Large intestine (tissue), 3 donors: ENCODE measurements at regions not wholly inside any gene's neighbourhood (a gene's known extent, or its start where the extent isn't known, plus 50 kb on each side); places are given as distances from the start of the nearest gene placed in this dataset.

ENCODE experiments used
- DNase-seq, 2 donors: peaks; one replicate each; pipeline versions ENCODE4 v3.0.0 to v3.0.0-alpha.2; 2013
- H3K27ac ChIP-seq: one replicate; pipeline ENCODE4 v1.5.1; 2013; ENCODE audit warnings: low read length
- H3K27me3 ChIP-seq: 2 replicates; pipeline ENCODE4 v1.6.1; 2013; ENCODE audit warnings: low read length; ENCODE audit not compliant: control insufficient read depth, insufficient read depth
- H3K36me3 ChIP-seq: 2 replicates; pipeline ENCODE4 v1.6.1; 2013; ENCODE audit warnings: low read length; ENCODE audit not compliant: control insufficient read depth, insufficient read depth
- H3K4me1 ChIP-seq: one replicate; pipeline ENCODE4 v1.6.1; 2013; ENCODE audit warnings: low read length; ENCODE audit not compliant: control insufficient read depth, insufficient read depth
- H3K4me3 ChIP-seq: one replicate; pipeline ENCODE4 v1.5.1; 2013; ENCODE audit warnings: low read length
- H3K9me3 ChIP-seq: one replicate; pipeline ENCODE4 v1.6.1; 2013; ENCODE audit warnings: mild to moderate bottlenecking, low read depth, low read length, moderate library complexity; ENCODE audit not compliant: control insufficient read depth
- WGBS: methylation state at CpG from one replicate; pipeline ENCODE4 v1.1.5; 2013; ENCODE audit warnings: low lambda C conversion rate; ENCODE audit not compliant: insufficient coverage; 5-methylcytosine and 5-hydroxymethylcytosine counted together

GRCh38 chr12:91859347-91859746 is 286.3 kb downstream of the BTG1 start:
- no peak for DNase-seq
- Histone ChIP-seq H3K27me3 (no peaks in the 10 kb centered on the region), H3K9me3 (no peaks in the 10 kb centered on the region), H3K27ac (no peak overlapping the region), H3K4me1 (no peaks in the 10 kb centered on the region), H3K4me3 (no peak overlapping the region), H3K36me3 (no peaks in the 10 kb centered on the region)
- no CpG with 5 or more reads among the region's 2 CpGs for WGBS

GRCh38 chr12:91857813-91858542 is 287.7 kb downstream of the BTG1 start:
- Histone ChIP-seq H3K9me3 (no peaks in the 10 kb centered on the region), H3K27me3 (no peaks in the 10 kb centered on the region), H3K4me3 (no peak overlapping the region), H3K4me1 (no peaks in the 10 kb centered on the region), H3K27ac (no peak overlapping the region), H3K36me3 (no peaks in the 10 kb centered on the region)
- no peak for DNase-seq
- no CpG with 5 or more reads among the region's 3 CpGs for WGBS

- Histone ChIP-seq H3K36me3 (no peaks in the 10 kb centered on the region), H3K27me3 (no peaks in the 10 kb centered on the region), H3K4me1 (no peaks in the 10 kb centered on the region), H3K27ac (no peak overlapping the region), H3K4me3 (no peak overlapping the region), H3K9me3 (no peaks in the 10 kb centered on the region)
- no peak for DNase-seq
- WGBS: 0% methylated on average over 1 of the region's 1 CpG
Measured at GRCh38 chr12:91854725-91855124, 290.9 kb downstream of the BTG1 start.

- no peaks in the 10 kb centered on the region for H3K27me3 ChIP-seq
- 97% methylated on average over 2 of the region's 5 CpGs for WGBS
- H3K27ac ChIP-seq: no peak overlapping the region
- H3K4me3 ChIP-seq: no peak overlapping the region
- no peak for DNase-seq
- no peaks in the 10 kb centered on the region for H3K36me3 ChIP-seq
- no peaks in the 10 kb centered on the region for H3K9me3 ChIP-seq
- H3K4me1 ChIP-seq: no peaks in the 10 kb centered on the region
Measured at GRCh38 chr12:91853350-91854127, 292.1 kb downstream of the BTG1 start.

- Histone ChIP-seq H3K27me3 (no peaks in the 10 kb centered on the region), H3K9me3 (no peaks in the 10 kb centered on the region), H3K4me1 (no peaks in the 10 kb centered on the region), H3K27ac (no peak overlapping the region), H3K4me3 (no peak overlapping the region), H3K36me3 (no peaks in the 10 kb centered on the region)
- no peak for DNase-seq
- WGBS: 90% methylated on average over 2 of the region's 2 CpGs
Measured at GRCh38 chr12:91852634-91853033, 293.0 kb downstream of the BTG1 start.

- Histone ChIP-seq H3K9me3 (no peaks in the 10 kb centered on the region), H3K4me3 (no peak overlapping the region)
- DNase-seq: no peak
Measured at GRCh38 chr12:91851741-91852477, 293.7 kb downstream of the BTG1 start.

GRCh38 chr12:91846466-91847055 is 299.1 kb downstream of the BTG1 start:
- no peak for DNase-seq
- Histone ChIP-seq H3K27me3 (no peaks in the 10 kb centered on the region), H3K36me3 (no peaks in the 10 kb centered on the region), H3K27ac (no peak overlapping the region), H3K4me1 (no peaks in the 10 kb centered on the region), H3K9me3 (no peaks in the 10 kb centered on the region), H3K4me3 (no peak overlapping the region)
- no CpG with 5 or more reads among the region's 1 CpG for WGBS

More at GRCh38 chr12:91851741-91852477, 293.7 kb downstream of the BTG1 start:
- Histone ChIP-seq H3K27me3 (no peaks in the 10 kb centered on the region), H3K27ac (no peak overlapping the region), H3K4me1 (no peaks in the 10 kb centered on the region), H3K36me3 (no peaks in the 10 kb centered on the region)

- H3K27me3 ChIP-seq: no peaks in the 10 kb centered on the region
- no peaks in the 10 kb centered on the region for H3K36me3 ChIP-seq
- no peak for DNase-seq
- 100% methylated on average over 1 of the region's 1 CpG for WGBS
- no peak overlapping the region for H3K4me3 ChIP-seq
- H3K9me3 ChIP-seq: no peaks in the 10 kb centered on the region
- H3K4me1 ChIP-seq: no peaks in the 10 kb centered on the region
- no peak overlapping the region for H3K27ac ChIP-seq
Measured at GRCh38 chr12:91845365-91845764, 300.3 kb downstream of the BTG1 start.

- no peaks in the 10 kb centered on the region for H3K27me3 ChIP-seq
- no peaks in the 10 kb centered on the region for H3K36me3 ChIP-seq
- H3K27ac ChIP-seq: no peak overlapping the region
- H3K4me1 ChIP-seq: no peaks in the 10 kb centered on the region
- no peak overlapping the region for H3K4me3 ChIP-seq
- no peak for DNase-seq
- H3K9me3 ChIP-seq: no peaks in the 10 kb centered on the region
Measured at GRCh38 chr12:91841822-91842221, 303.8 kb downstream of the BTG1 start.

GRCh38 chr12:91836696-91837095 is 308.9 kb downstream of the BTG1 start:
- WGBS: no CpG with 5 or more reads among the region's 1 CpG
- Histone ChIP-seq H3K27ac (no peak overlapping the region), H3K36me3 (no peaks in the 10 kb centered on the region), H3K27me3 (no peaks in the 10 kb centered on the region), H3K4me3 (no peak overlapping the region), H3K9me3 (no peaks in the 10 kb centered on the region), H3K4me1 (no peaks in the 10 kb centered on the region)
- no peak for DNase-seq
